NCI-H524 (cell line): ENCODE measurements at regions not wholly inside any gene's neighbourhood (a gene's known extent, or its start where the extent isn't known, plus 50 kb on each side); places are given as distances from the start of the nearest gene placed in this dataset.
A peak's percentile ranks its signal among the peaks of the same experiment; 100 is the strongest.

ENCODE experiments used
- DNase-seq, 2 experiments: peaks; one replicate each; lab custom pipeline; 2025; lab: John Stamatoyannopoulos, UW

GRCh38 chr16:54365990-54366634, 79.5 kb upstream of the IRX3 start:
- DNase-seq: no peak

GRCh38 chr16:54363766-54364165, 77.2 kb upstream of the IRX3 start:
- DNase-seq: no peak

- DNase-seq: peak; percentile 39 to 59
Measured at GRCh38 chr16:54362591-54363206, 76.1 kb upstream of the IRX3 start.

GRCh38 chr16:54361246-54361645, 74.7 kb upstream of the IRX3 start:
- no peak for DNase-seq

- no peak for DNase-seq
Measured at GRCh38 chr16:54360681-54361080, 74.1 kb upstream of the IRX3 start.

- no peak for DNase-seq
Measured at GRCh38 chr16:54359555-54359954, 73.0 kb upstream of the IRX3 start.

GRCh38 chr16:54359081-54359480, 72.5 kb upstream of the IRX3 start:
- DNase-seq: no peak

GRCh38 chr16:54356391-54356790, 69.8 kb upstream of the IRX3 start:
- no peak for DNase-seq

GRCh38 chr16:54355251-54355650, 68.7 kb upstream of the IRX3 start:
- DNase-seq: no peak

- no peak for DNase-seq
Measured at GRCh38 chr16:54353097-54353496, 66.5 kb upstream of the IRX3 start.

GRCh38 chr16:54351171-54351570, 64.6 kb upstream of the IRX3 start:
- DNase-seq: no peak

GRCh38 chr16:54347961-54348360, 61.4 kb upstream of the IRX3 start:
- DNase-seq: no peak

- DNase-seq: no peak
Measured at GRCh38 chr16:54346041-54346440, 59.5 kb upstream of the IRX3 start.

GRCh38 chr16:54344646-54345630, 58.4 kb upstream of the IRX3 start:
- DNase-seq: no peak

- no peak for DNase-seq
Measured at GRCh38 chr16:54342966-54343365, 56.4 kb upstream of the IRX3 start.

- no peak for DNase-seq
Measured at GRCh38 chr16:54341892-54342776, 55.5 kb upstream of the IRX3 start.

- DNase-seq: no peak
Measured at GRCh38 chr16:54340531-54340930, 53.9 kb upstream of the IRX3 start.

- peak; percentile 10 to 37 for DNase-seq
Measured at GRCh38 chr16:54336631-54337204, 50.1 kb upstream of the IRX3 start.
